SH-SY5Y (cell line): ENCODE measurements at regions not wholly inside any gene's neighbourhood (a gene's known extent, or its start where the extent isn't known, plus 50 kb on each side); places are given as distances from the start of the nearest gene placed in this dataset.
A peak's percentile ranks its signal among the peaks of the same experiment; 100 is the strongest.

Experiments
- GATA2 ChIP-seq: IDR thresholded peaks from 2 replicates; pipeline ENCODE4 v1.6.1; 2011; ENCODE audit warnings: mild to moderate bottlenecking, low read depth, low read length
- GATA3 ChIP-seq: IDR thresholded peaks from 2 replicates; pipeline ENCODE4 v1.6.1; 2011; ENCODE audit warnings: low read depth, mild to moderate bottlenecking, low read length, moderate library complexity

DNA sequence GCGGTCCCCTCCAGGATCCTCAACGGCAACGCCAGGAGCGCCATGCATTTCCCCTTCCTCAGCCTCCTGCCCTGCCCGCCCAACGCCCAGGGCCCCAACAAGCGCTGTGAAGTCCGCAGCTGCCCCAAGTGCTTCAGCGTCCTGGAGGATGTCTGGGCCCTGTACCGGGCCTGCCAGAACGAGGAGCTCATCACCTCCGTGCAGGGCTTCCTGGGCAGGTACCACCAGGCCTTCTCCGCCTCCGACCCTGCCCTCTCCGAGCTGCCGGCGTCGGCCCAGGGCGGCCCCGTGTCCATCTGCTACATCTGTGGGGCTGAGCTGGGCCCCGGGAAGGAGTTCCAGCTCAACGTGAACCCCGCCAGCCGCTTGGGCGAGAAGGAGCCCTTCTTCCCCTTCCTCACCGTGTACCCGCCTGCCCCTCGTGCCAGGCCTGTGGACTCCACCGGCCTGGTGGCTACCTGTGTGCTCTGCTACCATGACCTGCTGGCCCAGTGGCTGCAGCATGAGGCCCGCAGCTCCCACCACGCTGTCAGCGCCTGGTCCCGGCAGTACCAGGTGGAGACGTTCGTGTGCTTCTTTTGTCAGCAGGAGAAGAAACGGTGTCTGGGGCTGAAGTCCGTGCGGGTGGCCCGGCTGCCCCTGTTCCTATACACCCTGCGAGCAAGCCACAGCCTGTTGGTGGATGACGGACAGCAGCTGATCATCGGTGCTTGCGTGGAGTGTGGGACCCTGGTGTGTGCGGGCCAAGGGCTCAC, 58.9 kb upstream of the CIBAR2 start:
- TF ChIP-seq GATA2 (no peak), GATA3 (no peak)

DNA sequence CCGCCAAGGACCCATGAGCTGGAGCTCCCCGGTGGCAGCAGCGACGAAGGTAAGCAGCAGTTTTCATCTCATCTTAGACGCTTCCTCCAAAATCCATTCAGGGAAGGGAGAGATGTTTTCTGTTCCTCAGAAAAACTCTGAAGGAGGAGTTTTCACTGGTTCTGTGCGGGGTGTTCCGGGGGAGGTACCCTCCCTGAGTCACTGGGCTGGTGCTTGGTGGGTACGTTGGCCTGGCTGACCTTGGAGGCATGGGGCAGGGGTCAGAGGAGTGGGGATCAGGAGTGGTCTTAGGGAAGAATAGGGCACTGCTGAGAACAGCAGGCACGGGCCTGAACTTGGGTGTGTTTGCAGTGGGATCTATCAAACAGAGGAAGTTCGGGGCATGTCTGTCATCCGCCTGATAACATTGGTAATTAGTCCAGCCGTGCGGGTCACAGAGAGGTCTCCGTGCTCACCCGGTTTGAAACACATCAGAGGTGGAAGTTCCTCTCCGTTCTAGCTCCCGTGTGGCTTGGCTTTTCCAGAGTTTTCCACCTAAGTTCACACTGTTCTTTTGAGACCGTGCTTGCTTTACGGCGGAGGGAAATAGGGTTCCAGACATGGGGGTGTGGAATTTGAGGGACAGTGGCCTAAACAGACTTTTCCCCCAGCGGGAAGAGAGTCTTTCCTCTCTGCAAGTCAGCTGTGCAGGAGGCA, 59.6 kb upstream of the CIBAR2 start:
- TF ChIP-seq GATA2 (no peak), GATA3 (no peak)

DNA sequence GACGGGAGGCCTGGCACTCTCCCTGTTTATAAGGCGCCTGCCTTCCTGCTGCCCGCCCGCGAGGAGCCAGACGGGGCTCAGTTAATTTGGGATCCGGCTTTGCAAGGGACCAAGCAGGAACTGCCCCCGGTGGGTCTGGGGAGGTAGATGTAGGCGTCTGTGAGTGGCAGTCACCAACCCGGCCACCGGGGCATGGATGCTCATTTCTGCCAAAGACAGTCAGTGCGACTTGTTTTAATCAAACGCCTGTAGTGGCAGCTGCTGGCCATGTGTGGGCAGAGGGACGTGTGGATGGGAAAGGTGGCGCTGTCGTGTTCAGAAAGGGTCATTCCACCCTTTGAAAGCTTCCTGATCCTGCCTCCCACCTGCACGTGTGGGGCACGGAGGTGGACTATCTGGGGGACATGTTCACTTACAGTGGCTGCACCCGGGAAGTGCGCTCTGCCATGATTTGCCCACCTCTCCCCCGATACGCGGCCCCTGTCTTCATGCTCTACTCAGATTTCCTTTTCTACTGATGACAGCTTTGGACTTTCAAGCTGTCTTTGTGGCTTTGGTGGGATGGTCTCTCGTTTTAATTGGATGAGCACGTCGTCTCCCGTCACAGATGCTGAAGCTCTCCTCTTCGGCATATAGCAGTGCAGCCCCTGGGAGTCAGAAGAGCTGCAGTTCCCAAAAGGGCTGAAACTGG, 60.3 kb upstream of the CIBAR2 start:
- no peak for TF ChIP-seq GATA3
- TF ChIP-seq GATA2: no peak

DNA sequence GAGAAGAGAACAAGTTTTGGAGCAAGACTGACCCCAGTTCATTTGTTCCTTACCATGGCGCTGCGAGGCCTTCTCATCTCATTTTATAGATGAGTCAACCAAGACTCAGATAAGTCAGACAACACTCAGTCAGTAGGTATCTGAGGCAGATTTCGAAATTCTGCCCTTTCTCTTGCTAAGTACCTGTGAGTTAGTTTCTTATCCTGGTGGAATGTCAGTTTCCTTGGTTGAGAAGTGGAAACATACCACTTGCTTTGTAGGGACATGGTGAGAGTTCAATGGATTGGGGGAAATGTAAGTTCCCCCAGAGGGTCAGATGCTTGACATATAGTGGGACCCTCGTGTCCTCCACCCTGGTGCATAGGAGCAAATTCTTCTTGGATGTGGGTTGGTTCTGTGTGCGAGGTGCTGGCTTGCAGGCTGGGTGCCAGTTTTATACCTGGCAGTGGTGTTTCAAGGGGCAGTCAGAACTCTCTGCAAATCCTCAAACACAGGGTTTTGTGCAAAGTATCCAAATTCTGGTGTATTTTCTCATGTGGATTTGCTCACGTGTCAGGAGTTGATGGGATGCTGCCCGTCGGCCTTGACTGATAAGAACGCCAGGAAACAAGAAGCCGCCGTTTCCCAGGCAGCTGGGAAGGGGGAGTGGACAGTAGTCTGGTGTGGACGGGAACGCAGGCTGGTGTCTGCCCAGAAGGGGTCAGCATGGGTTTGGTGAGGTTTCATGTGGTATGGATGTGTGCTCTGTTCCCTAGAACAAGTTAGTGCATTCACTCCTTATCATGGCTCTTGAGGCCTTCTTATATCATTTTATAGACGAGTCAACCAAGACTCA, 61.1 kb upstream of the CIBAR2 start:
- TF ChIP-seq GATA2 (peak; percentile 72), GATA3 (no peak)

DNA sequence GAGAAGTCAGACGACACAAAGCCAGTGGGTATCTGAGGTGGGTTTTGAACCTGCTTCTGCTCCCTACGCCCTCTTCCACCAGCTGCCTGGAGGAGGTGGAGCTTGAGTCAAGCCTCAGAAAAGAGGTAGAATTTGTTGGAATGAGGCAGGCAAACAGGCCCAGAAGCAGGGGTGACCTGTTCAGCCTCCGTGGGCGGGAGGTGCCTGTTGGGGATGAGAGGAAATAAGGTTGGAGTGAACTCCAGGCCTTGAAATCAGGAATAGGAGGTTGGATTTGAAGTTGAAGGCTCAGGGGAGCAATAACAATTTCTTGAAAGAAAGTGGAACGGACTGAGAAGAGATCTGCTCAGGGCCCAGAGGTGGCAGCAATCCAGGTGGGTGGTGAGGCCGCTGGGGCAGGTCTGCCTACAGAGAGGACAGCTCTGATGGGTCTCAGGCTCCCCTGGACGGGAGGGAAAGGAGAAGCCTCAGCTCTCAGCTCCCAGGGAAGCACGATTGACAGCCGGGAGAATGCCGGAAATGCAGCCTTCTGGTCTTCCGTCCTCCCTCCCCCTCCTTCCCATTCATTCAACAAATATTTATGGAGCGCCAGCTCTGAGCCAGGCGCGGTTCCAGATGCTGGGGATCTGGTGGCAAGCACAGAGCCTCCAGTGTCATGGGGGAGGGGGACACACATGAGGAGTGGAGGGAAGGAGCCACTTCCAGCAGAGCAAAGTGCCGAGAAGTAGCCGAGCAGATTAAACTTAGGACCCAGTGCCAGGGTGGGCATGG, 61.9 kb upstream of the CIBAR2 start:
- TF ChIP-seq GATA2: no peak
- TF ChIP-seq GATA3: no peak

DNA sequence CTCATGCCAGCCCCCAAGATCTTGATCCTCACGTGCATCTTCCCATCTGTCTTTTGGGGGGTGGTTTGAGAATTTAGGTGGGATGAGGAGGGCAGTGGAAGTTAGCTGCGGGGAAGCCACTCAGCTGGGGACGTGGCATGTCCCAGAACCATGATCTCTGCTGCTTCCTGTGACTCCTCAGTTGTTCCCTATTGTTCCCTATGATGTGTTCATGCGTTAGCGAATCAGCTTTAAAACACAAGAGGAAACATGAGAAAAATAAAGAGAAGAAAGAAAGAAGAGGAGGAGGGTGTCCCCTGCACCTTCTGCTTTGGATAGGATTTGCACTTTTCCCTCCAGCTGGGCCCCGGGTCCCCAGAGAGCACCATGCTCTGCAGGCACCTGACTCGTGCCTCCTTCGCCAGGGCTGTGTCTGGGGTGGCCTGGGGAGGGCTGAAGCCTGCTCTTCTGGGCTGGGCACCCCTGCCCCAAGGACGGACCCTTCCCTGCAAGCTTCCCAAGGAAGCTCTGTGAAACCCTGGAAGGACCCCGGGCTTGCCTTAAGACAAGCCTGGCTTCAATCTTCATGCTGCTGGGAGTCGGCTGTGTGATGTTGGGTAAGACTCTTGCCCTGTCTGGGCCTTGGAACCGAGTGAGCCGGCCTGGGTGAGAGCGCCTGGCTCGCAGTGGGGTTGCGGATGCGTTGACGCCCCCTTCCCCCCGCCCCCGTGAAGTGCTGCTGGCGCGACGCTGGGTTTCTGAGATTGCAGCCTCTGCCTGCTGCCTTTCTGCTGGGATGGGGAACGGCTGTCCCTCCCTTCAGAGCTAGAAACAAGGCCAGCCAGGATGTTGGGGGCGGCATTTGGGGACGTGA, 62.8 kb upstream of the CIBAR2 start:
- TF ChIP-seq GATA3 (no peak), GATA2 (no peak)

DNA sequence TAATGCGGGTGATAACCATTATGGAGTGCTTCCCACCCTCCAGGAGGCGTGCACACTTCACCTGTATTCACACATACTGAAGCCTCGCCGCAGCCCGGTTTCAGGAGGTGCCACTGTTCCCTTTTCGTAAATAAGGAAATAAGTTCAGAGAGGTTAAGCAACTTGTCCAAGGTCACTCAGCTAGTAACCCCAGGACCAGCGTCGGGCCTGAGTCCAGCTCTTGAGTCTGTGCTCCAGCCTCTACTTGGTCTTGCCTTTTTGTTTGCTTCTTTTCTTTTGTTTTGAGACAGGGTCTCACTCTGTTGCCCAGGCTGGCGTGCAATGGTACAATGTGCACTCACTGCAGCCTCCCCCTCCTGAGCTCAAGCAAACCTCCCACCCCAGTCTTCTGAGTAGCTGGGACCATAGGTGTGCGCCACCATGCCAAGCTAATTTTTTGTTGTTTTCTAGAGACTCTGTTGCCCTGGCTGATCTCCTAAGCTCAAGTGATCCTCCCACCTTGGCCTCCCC, 63.5 kb upstream of the CIBAR2 start:
- TF ChIP-seq GATA3 (no peak), GATA2 (no peak)

DNA sequence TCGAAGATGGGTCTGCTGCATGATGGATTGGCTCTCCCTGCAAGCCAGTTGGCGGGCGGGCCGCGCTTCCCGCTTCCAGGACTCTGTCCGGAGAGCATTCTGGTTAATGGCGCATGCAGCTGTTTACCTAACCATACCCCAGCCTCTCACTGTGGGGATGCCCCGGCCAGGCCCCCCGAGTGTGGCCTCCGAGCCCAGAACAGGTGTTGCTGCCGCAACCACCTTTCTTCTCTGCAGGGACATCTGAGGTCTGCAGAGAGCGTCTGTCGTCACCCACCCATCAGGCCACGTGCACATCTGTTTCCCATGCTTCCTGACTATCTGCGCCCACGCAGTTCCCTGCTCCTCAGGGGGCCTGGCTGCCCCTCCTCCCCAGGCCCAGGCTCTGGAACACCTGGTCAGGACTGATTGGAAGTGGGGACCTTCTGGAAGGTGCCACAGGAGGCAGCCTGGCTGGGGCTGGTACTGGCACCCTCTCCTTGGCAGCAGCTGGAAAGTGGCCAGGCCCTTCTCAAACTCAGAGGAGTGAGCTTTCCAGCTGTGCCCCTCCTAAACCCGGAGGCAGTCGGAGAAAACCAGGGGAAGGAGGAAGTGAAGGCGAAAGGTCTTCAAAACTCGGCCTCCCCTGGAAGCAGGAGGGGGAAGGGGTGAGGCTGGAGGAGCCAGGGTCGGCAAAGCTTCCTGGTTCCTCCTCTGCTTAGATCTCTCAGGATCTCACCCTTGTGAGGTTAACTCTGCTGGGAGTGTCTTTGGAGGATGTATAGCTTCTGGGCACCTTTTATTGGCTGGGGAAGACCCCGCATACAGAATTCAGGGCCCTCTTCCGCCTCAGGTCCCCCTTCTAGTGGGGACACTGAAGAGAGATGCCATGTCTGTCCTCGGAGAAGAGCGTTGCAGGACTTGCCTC, 64.5 kb upstream of the CIBAR2 start:
- TF ChIP-seq GATA2 (no peak), GATA3 (no peak)

DNA sequence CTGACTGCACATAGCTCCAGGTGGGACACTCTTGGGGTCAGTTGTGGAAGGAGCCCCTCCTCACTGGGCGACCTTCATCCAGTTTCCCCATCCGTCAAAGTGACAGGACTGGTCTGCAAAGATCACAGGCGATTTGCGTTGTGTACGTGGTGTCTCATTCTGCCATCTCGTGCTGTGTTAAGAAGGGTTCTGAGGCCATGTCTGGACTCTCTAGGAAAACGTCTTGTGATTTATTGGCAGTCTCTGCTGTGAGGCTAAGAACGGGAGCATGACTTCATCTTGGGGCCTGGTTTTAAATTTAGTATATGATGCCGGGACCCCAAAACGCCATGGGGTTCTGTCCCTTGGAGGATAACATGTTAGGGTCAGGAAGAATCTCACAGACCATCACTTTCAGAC, 65.2 kb upstream of the CIBAR2 start:
- TF ChIP-seq GATA2: no peak
- no peak for TF ChIP-seq GATA3

DNA sequence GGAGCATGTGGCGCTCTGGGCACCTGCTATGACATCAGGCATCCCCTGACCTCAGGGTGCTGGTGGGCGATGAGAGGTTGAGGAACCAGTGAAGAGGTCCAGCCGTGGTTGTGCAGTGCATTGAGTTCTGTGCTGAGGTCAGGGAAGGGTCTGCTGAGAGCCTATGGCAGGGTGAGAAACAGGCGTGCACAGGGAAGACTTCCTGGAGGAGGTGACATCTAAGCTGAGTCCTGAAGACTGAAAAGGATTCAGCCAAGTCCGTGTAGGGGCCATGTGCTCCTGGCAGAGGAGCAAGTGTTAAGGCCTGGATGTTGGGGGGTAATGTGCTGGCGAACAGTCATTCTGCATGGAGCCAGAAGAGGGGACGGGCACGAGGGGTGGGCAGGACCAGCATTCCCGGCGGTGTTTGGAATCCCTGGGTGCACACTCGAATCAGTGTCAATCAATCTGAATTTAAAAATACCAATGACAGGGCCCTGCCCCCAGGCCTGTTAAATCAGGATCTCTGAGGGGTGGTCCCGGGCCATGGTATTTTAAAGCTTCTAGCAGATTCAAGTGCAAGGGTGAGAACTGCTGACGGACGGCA, 65.8 kb upstream of the CIBAR2 start:
- TF ChIP-seq GATA2 (no peak), GATA3 (no peak)

DNA sequence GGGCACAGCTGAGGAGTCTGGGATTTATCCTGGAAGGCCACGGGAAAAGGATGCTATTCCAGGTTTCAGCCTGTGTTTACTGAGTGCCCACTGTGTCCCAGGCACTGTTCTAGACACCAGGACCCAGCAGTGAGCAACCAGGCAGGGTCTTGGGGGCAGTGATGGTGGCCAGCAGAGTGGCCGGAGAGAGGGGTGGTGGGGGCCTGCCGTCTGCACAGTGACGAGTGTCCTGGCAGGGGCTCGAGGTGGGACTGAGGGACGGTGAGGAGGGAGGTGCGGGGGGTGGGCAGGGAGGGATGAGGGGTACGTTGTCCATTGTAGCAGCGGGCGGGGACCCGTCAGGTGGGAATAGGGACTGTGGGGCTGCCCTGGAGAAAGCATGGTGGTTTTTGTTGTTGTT, 66.3 kb upstream of the CIBAR2 start:
- TF ChIP-seq GATA2: no peak
- no peak for TF ChIP-seq GATA3
